ENCODE measurements at regions not wholly inside any gene's neighbourhood (a gene's known extent, or its start where the extent isn't known, plus 50 kb on each side); places are given as distances from the start of the nearest gene placed in this dataset.

- no peak for TF ChIP-seq CTCF (IDR thresholded peaks at IDR 0.05; ENCODE audit: low read depth, low read length)
- TF ChIP-seq, protein P1, sequence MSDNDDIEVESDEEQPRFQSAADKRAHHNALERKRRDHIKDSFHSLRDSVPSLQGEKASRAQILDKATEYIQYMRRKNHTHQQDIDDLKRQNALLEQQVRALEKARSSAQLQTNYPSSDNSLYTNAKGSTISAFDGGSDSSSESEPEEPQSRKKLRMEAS (IDR thresholded peaks at IDR 0.05; ENCODE audit: low read depth, low read length): no peak
- TF ChIP-seq MYC (IDR thresholded peaks at IDR 0.05; ENCODE audit: low read depth, low read length): no peak
Observed at GRCh38 chr12:34371050-34371449, 348.8 kb downstream of the ALG10 start.
